HCT116 (cell line): ENCODE measurements at regions not wholly inside any gene's neighbourhood (a gene's known extent, or its start where the extent isn't known, plus 50 kb on each side); places are given as distances from the start of the nearest gene placed in this dataset.

Experiments used
- ATAC-seq: fragments of 200-7000 bp; cut with Tn5 transposase; 2 replicates; pipeline ENCODE4 v1.9.1; 2020; ENCODE audit warnings: mild to moderate bottlenecking, moderate library complexity
- BruUV-seq: library from RNA; stranded (reverse); fragments of 400-500 nt; replicated peaks from 2 replicates; lab custom pipeline; 2021; lab: Mats Ljungman, UMichigan
- CTCF ChIA-PET: fragments of 300-600 bp; sonication (Branson Sonifier 250); formaldehyde crosslinking; loops from one replicate; lab custom pipeline; 2021; ENCODE audit warnings: antibody characterized with exemption; lab: Charles Lee
- POLR2A ChIA-PET: fragments of 300-600, 350-600 bp; sonication (Branson Sonifier 250); formaldehyde crosslinking; loops from one replicate; lab custom pipeline; 2021; ENCODE audit warnings: antibody characterized with exemption; lab: Charles Lee
- RAD21 ChIA-PET, 2 experiments: fragments of 300-600 bp; sonication (Branson Sonifier 250); formaldehyde crosslinking; loops; one replicate each; lab custom pipeline; 2023; ENCODE audit warnings: low total read pairs in 2 of 2; ENCODE audit not compliant: uncharacterized antibody in 2 of 2, unreplicated experiment in 2 of 2, low non-redundant PET in 1 of 2; lab: Charles Lee
- DNase-seq: peaks from one replicate; pipeline ENCODE4 v3.0.0-alpha.2; 2010; ENCODE audit warnings: low read depth, low spot score
- H2AFZ ChIP-seq: fragments of 200-600 bp; shearing (Covaris generic), sonication (generic); 2 replicates; pipeline ENCODE4 v1.6.1; 2017; ENCODE audit warnings: low read depth, mixed run types, mixed read lengths, antibody characterized with exemption, low read length; ENCODE audit not compliant: poor library complexity, severe bottlenecking
- H3K27ac ChIP-seq: 2 replicates; pipeline ENCODE4 v1.5.1; 2012; ENCODE audit warnings: low read depth, low read length
- H3K27me3 ChIP-seq: fragments of 200-600 bp; sonication (generic); 2 replicates; pipeline ENCODE4 v1.6.1; 2016; ENCODE audit warnings: mixed run types, low read length, mixed read lengths; ENCODE audit not compliant: insufficient read depth
- H3K36me3 ChIP-seq, 2 experiments: fragments of 200-500 bp in 1 of 2; fragments of 200-600 bp in 1 of 2; sonication (Bioruptor generic) in 1 of 2; sonication (generic) in 1 of 2; 2 replicates each; pipeline versions ENCODE4 v1.5.1 to v1.6.1; 2014 to 2016; ENCODE audit warnings: low read length in 2 of 2, inconsistent platforms in 1 of 2, mixed read lengths in 1 of 2, mixed run types in 1 of 2; ENCODE audit not compliant: insufficient read depth in 2 of 2, control insufficient read depth in 1 of 2
- H3K4me1 ChIP-seq, 2 experiments: fragments of 200-600 bp in 1 of 2; sonication (generic) in 1 of 2; 2 replicates each; pipeline versions ENCODE4 v1.5.1 to v1.6.1; 2012 to 2017; ENCODE audit warnings: low read length in 2 of 2, inconsistent platforms in 1 of 2, mild to moderate bottlenecking in 1 of 2, mixed read lengths in 1 of 2, mixed run types in 1 of 2, moderate library complexity in 1 of 2; ENCODE audit not compliant: insufficient read depth in 2 of 2, control insufficient read depth in 1 of 2
- H3K4me2 ChIP-seq: fragments of 200-600 bp; sonication (generic); 2 replicates; pipeline ENCODE4 v1.6.1; 2017; ENCODE audit warnings: mixed run types, low read length, mixed read lengths
- H3K4me3 ChIP-seq, 2 experiments: fragments of 200-600 bp in 1 of 2; sonication (generic) in 1 of 2; replicated peaks in 1 of 2; 2 replicates each; pipeline ENCODE4 v1.5.1; 2011 to 2016; ENCODE audit warnings: low read length in 2 of 2, control low read depth in 1 of 2, low read depth in 1 of 2, mild to moderate bottlenecking in 1 of 2, mixed read lengths in 1 of 2, mixed run types in 1 of 2
- H3K79me2 ChIP-seq: fragments of 200-600 bp; sonication (generic); 2 replicates; pipeline ENCODE4 v1.6.1; 2017; ENCODE audit warnings: mild to moderate bottlenecking, mixed run types, low read length, moderate library complexity, mixed read lengths; ENCODE audit not compliant: insufficient read depth
- H3K9ac ChIP-seq: fragments of 200-600 bp; sonication (generic); 2 replicates; pipeline ENCODE4 v1.6.1; 2016; ENCODE audit warnings: low read length, mixed read lengths
- H3K9me2 ChIP-seq: fragments of 200-600 bp; sonication (generic), shearing (Covaris generic); 2 replicates; pipeline ENCODE4 v1.6.1; 2017; ENCODE audit warnings: mixed run types, mild to moderate bottlenecking, moderate library complexity; ENCODE audit not compliant: insufficient read depth
- H3K9me3 ChIP-seq, 2 experiments: fragments of 200-500 bp in 1 of 2; fragments of 200-600 bp in 1 of 2; sonication (Bioruptor generic) in 1 of 2; sonication (generic) in 1 of 2; 2 replicates each; pipeline ENCODE4 v1.6.1; 2014 to 2017; ENCODE audit warnings: low read length in 2 of 2, mixed read lengths in 2 of 2, inconsistent platforms in 1 of 2, low read depth in 1 of 2, mild to moderate bottlenecking in 1 of 2, mixed run types in 1 of 2, moderate library complexity in 1 of 2; ENCODE audit not compliant: control insufficient read depth in 1 of 2, insufficient read depth in 1 of 2
- H4K20me1 ChIP-seq: fragments of 200-600 bp; sonication (generic), shearing (Covaris generic); 2 replicates; pipeline ENCODE4 v1.6.1; 2017; ENCODE audit warnings: mixed run types, mild to moderate bottlenecking, moderate library complexity; ENCODE audit not compliant: insufficient read depth
- CBX3 ChIP-seq: IDR thresholded peaks from 2 replicates; pipeline ENCODE4 v1.6.1; 2012; ENCODE audit warnings: low read depth
- CEBPB ChIP-seq: IDR thresholded peaks from 2 replicates; pipeline ENCODE4 v1.6.1; 2012; ENCODE audit warnings: low read depth
- EGR1 ChIP-seq: IDR thresholded peaks from 2 replicates; pipeline ENCODE4 v1.6.1; 2012; ENCODE audit warnings: low read depth
- ELF1 ChIP-seq: IDR thresholded peaks from 2 replicates; pipeline ENCODE4 v1.6.1; 2012; ENCODE audit warnings: low read depth, borderline replicate concordance
- EZH2 ChIP-seq: fragments of 200-600 bp; sonication (generic); IDR thresholded peaks from 2 replicates; pipeline ENCODE4 v1.6.1; 2017; ENCODE audit warnings: antibody characterized with exemption, mixed run types
- EZH2phosphoT487 ChIP-seq: fragments of 200-600 bp; IDR thresholded peaks from 2 replicates; pipeline ENCODE4 v1.6.1; 2018; ENCODE audit warnings: antibody characterized with exemption, borderline replicate concordance
- FOSL1 ChIP-seq: IDR thresholded peaks from 2 replicates; pipeline ENCODE4 v1.6.1; 2012; ENCODE audit warnings: low read depth
- JUND ChIP-seq: IDR thresholded peaks from 2 replicates; pipeline ENCODE4 v1.6.1; 2012
- POLR2AphosphoS5 ChIP-seq: IDR thresholded peaks from 2 replicates; pipeline ENCODE4 v1.6.1; 2011; ENCODE audit warnings: mild to moderate bottlenecking, low read depth, low read length, moderate library complexity
- SIN3A ChIP-seq: IDR thresholded peaks from 2 replicates; pipeline ENCODE4 v1.6.1; 2012; ENCODE audit warnings: low read depth
- SP1 ChIP-seq: IDR thresholded peaks from 2 replicates; pipeline ENCODE4 v1.6.1; 2012; ENCODE audit warnings: low read depth
- SRF ChIP-seq: IDR thresholded peaks from 2 replicates; pipeline ENCODE4 v1.6.1; 2012; ENCODE audit warnings: low read depth
- TCF7L2 ChIP-seq: IDR thresholded peaks from 2 replicates; pipeline ENCODE4 v1.7.0; 2011; ENCODE audit warnings: borderline replicate concordance, inconsistent platforms; ENCODE audit not compliant: insufficient read depth, insufficient read length; ENCODE audit errors: extremely low read depth
- ZBTB33 ChIP-seq: IDR thresholded peaks from 2 replicates; pipeline ENCODE4 v1.6.1; 2011; ENCODE audit warnings: mild to moderate bottlenecking, low read length, moderate library complexity; ENCODE audit not compliant: insufficient replicate concordance; ENCODE audit errors: extremely low read depth
- ZFX ChIP-seq: fragments of 450-650 bp; IDR thresholded peaks from 2 replicates; pipeline ENCODE4 v1.6.1; 2017
- ZNF274 ChIP-seq: fragments of 200-500 bp; sonication (Bioruptor generic); IDR thresholded peaks from 2 replicates; pipeline ENCODE4 v1.6.1; 2014; ENCODE audit warnings: mild to moderate bottlenecking, low read depth, low read length, inconsistent platforms
- intact Hi-C: fragments of 100-400 bp; cut with micrococcal nuclease; formaldehyde crosslinking; loops from 2 replicates; pipeline ENCODE4 v1.10.0; 2022
- TF ChIP-seq, protein P1 (sequence below), 3 experiments: fragments of 200-600 bp in 1 of 3; sonication (generic) in 1 of 3; IDR thresholded peaks in 2 of 3; conservative IDR thresholded peaks in 1 of 3; 2 replicates each; pipeline ENCODE4 v1.5.1; 2012 to 2017; ENCODE audit warnings: low read depth in 2 of 3, low read length in 2 of 3, antibody characterized with exemption in 1 of 3, borderline replicate concordance in 1 of 3, control low read depth in 1 of 3, mild to moderate bottlenecking in 1 of 3, mixed read lengths in 1 of 3, mixed run types in 1 of 3, moderate library complexity in 1 of 3; ENCODE audit not compliant: insufficient read depth in 1 of 3
- TF ChIP-seq, protein P2 (sequence below): IDR thresholded peaks from 2 replicates; pipeline ENCODE4 v1.6.1; 2012

DNA sequence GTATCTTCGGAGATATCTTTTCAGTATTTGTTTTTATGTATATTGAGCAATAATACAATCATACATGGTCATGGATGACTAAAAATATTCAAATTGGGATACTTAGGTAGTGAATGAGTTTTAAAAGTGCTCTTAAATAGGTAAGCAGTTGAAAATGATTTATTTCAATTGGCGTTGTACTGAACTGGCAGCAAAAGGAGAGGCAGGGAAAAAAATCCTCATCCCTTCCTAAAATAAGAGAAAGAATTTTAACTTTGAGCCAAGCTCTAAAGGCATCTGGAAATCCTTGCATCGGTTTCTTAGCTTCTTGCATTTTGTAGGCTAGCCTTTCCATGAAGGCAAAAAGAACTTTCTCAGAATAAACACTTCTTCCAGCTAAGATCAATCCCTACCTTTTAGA, 125.2 kb downstream of the MGST1 start (continued):
- TF ChIP-seq, protein P1, sequence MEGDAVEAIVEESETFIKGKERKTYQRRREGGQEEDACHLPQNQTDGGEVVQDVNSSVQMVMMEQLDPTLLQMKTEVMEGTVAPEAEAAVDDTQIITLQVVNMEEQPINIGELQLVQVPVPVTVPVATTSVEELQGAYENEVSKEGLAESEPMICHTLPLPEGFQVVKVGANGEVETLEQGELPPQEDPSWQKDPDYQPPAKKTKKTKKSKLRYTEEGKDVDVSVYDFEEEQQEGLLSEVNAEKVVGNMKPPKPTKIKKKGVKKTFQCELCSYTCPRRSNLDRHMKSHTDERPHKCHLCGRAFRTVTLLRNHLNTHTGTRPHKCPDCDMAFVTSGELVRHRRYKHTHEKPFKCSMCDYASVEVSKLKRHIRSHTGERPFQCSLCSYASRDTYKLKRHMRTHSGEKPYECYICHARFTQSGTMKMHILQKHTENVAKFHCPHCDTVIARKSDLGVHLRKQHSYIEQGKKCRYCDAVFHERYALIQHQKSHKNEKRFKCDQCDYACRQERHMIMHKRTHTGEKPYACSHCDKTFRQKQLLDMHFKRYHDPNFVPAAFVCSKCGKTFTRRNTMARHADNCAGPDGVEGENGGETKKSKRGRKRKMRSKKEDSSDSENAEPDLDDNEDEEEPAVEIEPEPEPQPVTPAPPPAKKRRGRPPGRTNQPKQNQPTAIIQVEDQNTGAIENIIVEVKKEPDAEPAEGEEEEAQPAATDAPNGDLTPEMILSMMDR (IDR thresholded peaks at IDR 0.05 in 2 of 3, conservative IDR thresholded peaks at IDR 0.05 in 1 of 3; ENCODE audit: borderline replicate concordance in 1 of 3, insufficient read depth in 1 of 3, low read depth in 2 of 3, low read length in 2 of 3): no peak
- TF ChIP-seq, protein P2, sequence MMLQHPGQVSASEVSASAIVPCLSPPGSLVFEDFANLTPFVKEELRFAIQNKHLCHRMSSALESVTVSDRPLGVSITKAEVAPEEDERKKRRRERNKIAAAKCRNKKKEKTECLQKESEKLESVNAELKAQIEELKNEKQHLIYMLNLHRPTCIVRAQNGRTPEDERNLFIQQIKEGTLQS: no peak
- TF ChIP-seq EZH2: no peak
- no peak for TF ChIP-seq TCF7L2
- no peak for TF ChIP-seq SIN3A
- TF ChIP-seq ZNF274: no peak
- no peak for TF ChIP-seq FOSL1
- TF ChIP-seq, all 23 proteins: peak for 0

- BruUV-seq: no TSS peak
- intact Hi-C loops: no loop called here
- no peaks in the 10 kb centered on the region for H3K79me2 ChIP-seq
- H3K4me1 ChIP-seq: no peaks in the 10 kb centered on the region
- RAD21 ChIA-PET: no interaction called here
- no peak overlapping the region for H3K9ac ChIP-seq
- H3K9me2 ChIP-seq: no peaks in the 10 kb centered on the region
- CTCF ChIA-PET: no interaction called here
- POLR2A ChIA-PET: no interaction called here
- H3K36me3 ChIP-seq: no peaks in the 10 kb centered on the region
- H2AFZ ChIP-seq: no peak overlapping the region
- H3K4me2 ChIP-seq: no peak overlapping the region
- H3K27ac ChIP-seq: no peak overlapping the region
- TF ChIP-seq CBX3 (no peak), ZNF274 (no peak), SP1 (no peak), SRF (no peak), TCF7L2 (no peak), JUND (no peak), ZFX (no peak), POLR2AphosphoS5 (no peak), FOSL1 (no peak), ELF1 (no peak), ZBTB33 (no peak), SIN3A (no peak), EGR1 (no peak), EZH2 (no peak), CEBPB (no peak), EZH2phosphoT487 (no peak)
- TF ChIP-seq, protein P2: no peak
- no peaks in the 10 kb centered on the region for H3K9me3 ChIP-seq
- no peak for DNase-seq
- no peaks in the 10 kb centered on the region for H3K27me3 ChIP-seq
- H4K20me1 ChIP-seq: no peaks in the 10 kb centered on the region
- H3K4me3 ChIP-seq: no peak overlapping the region
- no peak for ATAC-seq
These were observed 126.3 kb downstream of the MGST1 start for GRCh38 chr12:16473610-16474326.
